ENCODE measurements at regions not wholly inside any gene's neighbourhood (a gene's known extent, or its start where the extent isn't known, plus 50 kb on each side); places are given as distances from the start of the nearest gene placed in this dataset.

- H3K4me3 ChIP-seq (ENCODE audit: low read depth, low read length) = no peak overlapping the region
- H3K27ac ChIP-seq (ENCODE audit: low read depth, low read length) = no peak overlapping the region
- no peak overlapping the region for H3K9ac ChIP-seq (ENCODE audit: low read length)
- H3K4me1 ChIP-seq (ENCODE audit: control insufficient read depth, insufficient read depth, low read length) = no peaks in the 10 kb centered on the region
- no peaks in the 10 kb centered on the region for H3K36me3 ChIP-seq (ENCODE audit: control insufficient read depth, insufficient read depth, low read length)
- no peaks in the 10 kb centered on the region for H3K27me3 ChIP-seq (ENCODE audit: control insufficient read depth, insufficient read depth, low read length)
- no peaks in the 10 kb centered on the region for H3K9me3 ChIP-seq (ENCODE audit: control insufficient read depth, insufficient read depth, low read depth, low read length)
These were observed 356.7 kb downstream of the DIRAS2 start for GRCh38 chr9:90285946-90286345.

GRCh38 chr9:90287567-90288274 lies 354.9 kb downstream of the DIRAS2 start:
- Histone ChIP-seq H3K9ac (ENCODE audit: low read length) (no peak overlapping the region), H3K4me1 (ENCODE audit: control insufficient read depth, insufficient read depth, low read length) (no peaks in the 10 kb centered on the region)

GRCh38 chr9:90288275-90288639 lies 354.4 kb downstream of the DIRAS2 start:
- Histone ChIP-seq H3K27ac (ENCODE audit: low read depth, low read length) (no peak overlapping the region), H3K9me3 (ENCODE audit: control insufficient read depth, insufficient read depth, low read depth, low read length) (no peaks in the 10 kb centered on the region), H3K4me1 (ENCODE audit: control insufficient read depth, insufficient read depth, low read length) (no peaks in the 10 kb centered on the region), H3K27me3 (ENCODE audit: control insufficient read depth, insufficient read depth, low read length) (no peaks in the 10 kb centered on the region), H3K4me3 (ENCODE audit: low read depth, low read length) (no peak overlapping the region), H3K9ac (ENCODE audit: low read length) (no peak overlapping the region), H3K36me3 (ENCODE audit: control insufficient read depth, insufficient read depth, low read length) (no peaks in the 10 kb centered on the region)

More at GRCh38 chr9:90287567-90288274, 354.9 kb downstream of the DIRAS2 start:
- no peaks in the 10 kb centered on the region for H3K27me3 ChIP-seq (ENCODE audit: control insufficient read depth, insufficient read depth, low read length)
- H3K9me3 ChIP-seq (ENCODE audit: control insufficient read depth, insufficient read depth, low read depth, low read length) = no peaks in the 10 kb centered on the region
- no peak overlapping the region for H3K4me3 ChIP-seq (ENCODE audit: low read depth, low read length)
- no peaks in the 10 kb centered on the region for H3K36me3 ChIP-seq (ENCODE audit: control insufficient read depth, insufficient read depth, low read length)
- H3K27ac ChIP-seq (ENCODE audit: low read depth, low read length) = no peak overlapping the region

DNA sequence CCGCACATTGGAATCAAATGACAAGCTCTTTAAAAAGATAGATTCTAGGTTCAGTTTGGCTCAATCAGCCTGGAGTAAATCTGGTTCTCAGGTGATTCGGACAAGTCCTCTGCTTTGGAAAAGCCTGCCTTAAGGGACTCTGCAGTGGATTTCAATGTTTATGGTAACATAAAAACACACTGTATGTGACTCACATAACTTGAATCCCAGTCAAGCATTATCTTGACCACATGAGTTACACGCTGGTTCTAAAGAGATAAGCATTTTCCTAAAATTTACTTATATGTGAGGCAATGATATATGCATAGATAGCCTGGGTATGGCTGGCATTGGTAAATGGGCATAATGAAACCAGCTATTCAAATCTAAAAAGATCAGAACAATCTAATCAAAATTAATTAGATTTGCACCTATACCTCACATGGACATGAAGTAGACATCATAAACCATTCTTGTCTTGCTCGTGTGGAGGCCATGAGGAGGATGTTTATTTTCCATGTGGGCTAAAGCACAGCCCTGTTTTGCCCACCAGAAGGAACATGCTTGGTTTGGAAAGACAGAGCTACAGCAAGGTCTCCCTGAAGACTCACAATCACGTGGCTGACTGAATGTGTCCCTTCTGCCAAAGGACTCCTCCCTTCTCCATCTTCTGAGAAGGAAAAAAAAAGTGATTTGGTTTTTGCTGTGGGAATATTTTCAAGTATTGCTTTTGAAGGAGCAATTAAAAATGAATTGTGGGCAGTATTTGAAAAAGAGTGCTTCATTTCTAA lies 351.7 kb downstream of the DIRAS2 start:
- Histone ChIP-seq H3K36me3 (ENCODE audit: control insufficient read depth, insufficient read depth, low read length) (no peaks in the 10 kb centered on the region), H3K4me1 (ENCODE audit: control insufficient read depth, insufficient read depth, low read length) (no peaks in the 10 kb centered on the region), H3K27me3 (ENCODE audit: control insufficient read depth, insufficient read depth, low read length) (no peaks in the 10 kb centered on the region), H3K4me3 (ENCODE audit: low read depth, low read length) (no peak overlapping the region), H3K27ac (ENCODE audit: low read depth, low read length) (no peak overlapping the region), H3K9me3 (ENCODE audit: control insufficient read depth, insufficient read depth, low read depth, low read length) (no peaks in the 10 kb centered on the region), H3K9ac (ENCODE audit: low read length) (no peak overlapping the region)

- Histone ChIP-seq H3K9me3 (ENCODE audit: control insufficient read depth, insufficient read depth, low read depth, low read length) (no peaks in the 10 kb centered on the region), H3K27ac (ENCODE audit: low read depth, low read length) (no peak overlapping the region), H3K36me3 (ENCODE audit: control insufficient read depth, insufficient read depth, low read length) (no peaks in the 10 kb centered on the region), H3K4me3 (ENCODE audit: low read depth, low read length) (no peak overlapping the region), H3K9ac (ENCODE audit: low read length) (no peak overlapping the region), H3K4me1 (ENCODE audit: control insufficient read depth, insufficient read depth, low read length) (no peaks in the 10 kb centered on the region; the same call in 1 of the 2 replicates), H3K27me3 (ENCODE audit: control insufficient read depth, insufficient read depth, low read length) (no peaks in the 10 kb centered on the region)
These were observed 346.1 kb downstream of the DIRAS2 start for GRCh38 chr9:90296539-90296938.

DNA sequence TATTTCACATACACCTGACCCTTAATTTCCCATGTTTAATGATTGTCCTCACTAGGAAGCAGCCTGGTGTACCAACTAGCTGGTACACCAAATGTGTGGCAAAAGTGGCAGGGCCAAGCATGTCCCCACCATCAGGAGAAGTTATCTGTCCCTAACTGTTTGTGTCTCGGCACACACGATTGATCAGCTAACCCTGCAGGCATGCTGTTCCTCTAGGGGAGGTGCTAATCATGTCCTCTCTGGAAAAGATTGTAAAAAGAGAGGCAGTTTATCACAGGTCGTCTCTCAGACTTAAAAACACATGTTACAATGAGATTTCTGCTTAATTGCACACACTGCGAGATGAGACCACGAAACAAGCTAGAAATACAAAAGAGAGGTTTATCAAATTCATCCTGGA lies 342.7 kb downstream of the DIRAS2 start:
- Histone ChIP-seq H3K27me3 (ENCODE audit: control insufficient read depth, insufficient read depth, low read length) (no peaks in the 10 kb centered on the region), H3K4me3 (ENCODE audit: low read depth, low read length) (no peak overlapping the region), H3K9me3 (ENCODE audit: control insufficient read depth, insufficient read depth, low read depth, low read length) (no peaks in the 10 kb centered on the region), H3K36me3 (ENCODE audit: control insufficient read depth, insufficient read depth, low read length) (no peaks in the 10 kb centered on the region), H3K27ac (ENCODE audit: low read depth, low read length) (no peak overlapping the region), H3K9ac (ENCODE audit: low read length) (no peak overlapping the region), H3K4me1 (ENCODE audit: control insufficient read depth, insufficient read depth, low read length) (no peaks in the 10 kb centered on the region; the same call in 1 of the 2 replicates)

DNA sequence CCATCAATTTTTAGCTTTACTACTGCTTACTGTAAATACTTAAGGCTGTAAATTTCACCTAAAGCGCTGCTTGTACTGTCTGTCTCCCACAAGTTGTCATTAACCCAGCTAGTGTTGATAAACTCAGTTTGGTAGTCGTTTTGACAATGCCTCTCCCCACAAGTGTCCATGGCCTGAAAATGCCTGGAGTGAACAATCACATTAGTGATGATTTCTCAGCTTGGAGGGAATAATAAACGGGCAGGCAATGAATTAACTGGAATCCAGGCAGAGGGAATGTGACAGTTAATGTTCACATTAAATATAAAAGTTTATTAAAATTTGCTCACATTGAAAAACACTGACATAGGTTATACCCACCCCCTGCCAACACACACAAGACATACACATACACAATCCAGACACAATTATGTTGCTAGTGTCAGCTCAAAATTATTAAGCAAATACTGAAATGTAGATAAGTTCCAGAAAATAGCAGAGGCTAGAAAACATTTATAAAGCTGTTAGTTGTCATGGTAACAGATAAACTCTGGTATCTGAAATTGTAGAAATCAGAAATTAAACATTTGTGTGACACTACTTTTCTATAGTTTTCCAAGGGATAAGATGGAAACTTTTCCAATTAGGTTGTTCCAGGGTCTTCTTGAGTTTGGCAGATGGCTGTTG lies 341.9 kb downstream of the DIRAS2 start:
- no peaks in the 10 kb centered on the region for H3K9me3 ChIP-seq (ENCODE audit: control insufficient read depth, insufficient read depth, low read depth, low read length)
- no peak overlapping the region for H3K9ac ChIP-seq (ENCODE audit: low read length)
- no peak overlapping the region for H3K27ac ChIP-seq (ENCODE audit: low read depth, low read length)
- no peaks in the 10 kb centered on the region; the same call in 1 of the 2 replicates for H3K4me1 ChIP-seq (ENCODE audit: control insufficient read depth, insufficient read depth, low read length)
- H3K36me3 ChIP-seq (ENCODE audit: control insufficient read depth, insufficient read depth, low read length) = no peaks in the 10 kb centered on the region
- H3K27me3 ChIP-seq (ENCODE audit: control insufficient read depth, insufficient read depth, low read length) = no peaks in the 10 kb centered on the region
- H3K4me3 ChIP-seq (ENCODE audit: low read depth, low read length) = no peak overlapping the region

DNA sequence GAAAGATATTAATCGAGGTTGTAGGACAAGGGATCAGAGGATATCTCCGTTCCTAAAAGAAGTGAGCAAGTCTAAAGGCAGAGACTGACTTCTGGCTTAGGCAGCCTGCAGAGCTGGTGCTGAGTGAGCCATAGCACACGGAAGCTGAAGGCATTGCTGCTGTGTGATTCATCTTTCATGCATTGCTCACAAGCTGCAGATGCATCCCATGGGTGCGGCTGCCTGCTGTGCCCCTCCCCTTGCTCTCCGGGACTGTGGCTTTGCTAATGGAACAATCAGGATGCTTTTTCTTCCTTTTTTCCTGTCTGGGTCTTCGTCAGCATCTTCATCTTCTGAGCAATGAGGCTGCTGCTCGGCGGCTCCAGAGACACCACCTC lies 341.4 kb downstream of the DIRAS2 start:
- H3K9ac ChIP-seq (ENCODE audit: low read length) = no peak overlapping the region
- H3K27ac ChIP-seq (ENCODE audit: low read depth, low read length) = no peak overlapping the region
- H3K9me3 ChIP-seq (ENCODE audit: control insufficient read depth, insufficient read depth, low read depth, low read length) = no peaks in the 10 kb centered on the region
- H3K36me3 ChIP-seq (ENCODE audit: control insufficient read depth, insufficient read depth, low read length) = no peaks in the 10 kb centered on the region
- H3K27me3 ChIP-seq (ENCODE audit: control insufficient read depth, insufficient read depth, low read length) = no peaks in the 10 kb centered on the region
- H3K4me3 ChIP-seq (ENCODE audit: low read depth, low read length) = no peak overlapping the region
- no peaks in the 10 kb centered on the region; the same call in 1 of the 2 replicates for H3K4me1 ChIP-seq (ENCODE audit: control insufficient read depth, insufficient read depth, low read length)

- no peaks in the 10 kb centered on the region for H3K27me3 ChIP-seq (ENCODE audit: control insufficient read depth, insufficient read depth, low read length)
- H3K27ac ChIP-seq (ENCODE audit: low read depth, low read length) = no peak overlapping the region
- no peak overlapping the region for H3K4me3 ChIP-seq (ENCODE audit: low read depth, low read length)
- H3K9ac ChIP-seq (ENCODE audit: low read length) = no peak overlapping the region
- H3K9me3 ChIP-seq (ENCODE audit: control insufficient read depth, insufficient read depth, low read depth, low read length) = no peaks in the 10 kb centered on the region
- H3K36me3 ChIP-seq (ENCODE audit: control insufficient read depth, insufficient read depth, low read length) = no peaks in the 10 kb centered on the region
- no peaks in the 10 kb centered on the region; the same call in 1 of the 2 replicates for H3K4me1 ChIP-seq (ENCODE audit: control insufficient read depth, insufficient read depth, low read length)
These were observed 339.0 kb downstream of the DIRAS2 start for GRCh38 chr9:90303655-90304054.

- Histone ChIP-seq H3K9me3 (ENCODE audit: control insufficient read depth, insufficient read depth, low read depth, low read length) (no peaks in the 10 kb centered on the region), H3K4me3 (ENCODE audit: low read depth, low read length) (no peak overlapping the region), H3K27ac (ENCODE audit: low read depth, low read length) (no peak overlapping the region), H3K27me3 (ENCODE audit: control insufficient read depth, insufficient read depth, low read length) (no peaks in the 10 kb centered on the region), H3K4me1 (ENCODE audit: control insufficient read depth, insufficient read depth, low read length) (no peaks in the 10 kb centered on the region), H3K36me3 (ENCODE audit: control insufficient read depth, insufficient read depth, low read length) (no peaks in the 10 kb centered on the region), H3K9ac (ENCODE audit: low read length) (no peak overlapping the region)
These were observed 336.5 kb downstream of the DIRAS2 start for GRCh38 chr9:90306158-90306557.

Data from HUES6 (cell line).